B cell (primary cell): ENCODE measurements at regions not wholly inside any gene's neighbourhood (a gene's known extent, or its start where the extent isn't known, plus 50 kb on each side); places are given as distances from the start of the nearest gene placed in this dataset.

ENCODE experiments used
- ATAC-seq: fragments of 200-7000 bp; cut with Tn5 transposase; one replicate; pipeline ENCODE4 v1.10.0; 2021; ENCODE audit warnings: low read depth, mild to moderate bottlenecking, moderate number of reproducible peaks, moderate library complexity
- CTCF ChIA-PET: fragments of 350-600 bp; sonication (Branson Sonifier 250); formaldehyde crosslinking; loops from one replicate; lab custom pipeline; 2021; ENCODE audit warnings: antibody characterized with exemption, inconsistent platforms; lab: Charles Lee
- POLR2A ChIA-PET: fragments of 350-600 bp; sonication (Branson Sonifier 250); formaldehyde crosslinking; loops from one replicate; lab custom pipeline; 2021; ENCODE audit warnings: antibody characterized with exemption; lab: Charles Lee
- DNase-seq: peaks from one replicate; pipeline ENCODE4 v3.0.0; 2013
- H2AFZ ChIP-seq: 2 replicates; pipeline ENCODE4 v1.6.1; 2012; ENCODE audit warnings: mild to moderate bottlenecking, low read depth, low read length; ENCODE audit not compliant: insufficient read depth, poor library complexity, severe bottlenecking
- H3K27ac ChIP-seq, 2 donors: 1 replicate in 1 of 2; 2 replicates in 1 of 2; pipeline ENCODE4 v1.5.1; 2012 to 2013; ENCODE audit warnings: low read length in 2 of 2, mild to moderate bottlenecking in 2 of 2, moderate library complexity in 1 of 2
- H3K27me3 ChIP-seq, 4 experiments: fragments of 200-600 bp in 1 of 4; sonication (generic) in 1 of 4; replicated peaks in 1 of 4; 1 replicate in 2 of 4; 2 replicates in 2 of 4; pipeline versions ENCODE4 v1.6.1 to v1.7.0; 2013 to 2016; ENCODE audit warnings: low read length in 3 of 4, mild to moderate bottlenecking in 2 of 4, mixed read lengths in 1 of 4, moderate library complexity in 1 of 4; ENCODE audit not compliant: insufficient read depth in 4 of 4, control insufficient read depth in 3 of 4; ENCODE audit errors: control extremely low read depth in 1 of 4
- H3K36me3 ChIP-seq, 2 experiments: replicated peaks in 1 of 2; 1 replicate in 1 of 2; 2 replicates in 1 of 2; pipeline versions ENCODE4 v1.6.1 to v1.7.1; 2013; ENCODE audit warnings: low read length in 1 of 2; ENCODE audit not compliant: insufficient read depth in 2 of 2, control insufficient read depth in 1 of 2; ENCODE audit errors: control extremely low read depth in 1 of 2, extremely low read depth in 1 of 2
- H3K4me1 ChIP-seq, 2 donors: fragments of 200-600 bp in 1 of 2; sonication (generic) in 1 of 2; 1 replicate in 1 of 2; 2 replicates in 1 of 2; pipeline versions ENCODE4 v1.5.1 to v1.6.1; 2013 to 2017; ENCODE audit warnings: low read length in 2 of 2; ENCODE audit not compliant: control insufficient read depth in 2 of 2, insufficient read depth in 2 of 2
- H3K4me2 ChIP-seq: replicated peaks from 2 replicates; pipeline ENCODE3; 2012; ENCODE audit warnings: mild to moderate bottlenecking, low read depth, low read length; ENCODE audit not compliant: poor library complexity, severe bottlenecking
- H3K4me3 ChIP-seq, 5 experiments: fragments of 200-600 bp in 1 of 5; sonication (generic) in 1 of 5; 1 replicate in 3 of 5; 2 replicates in 2 of 5; pipeline versions ENCODE4 v1.5.1 to v1.7.0; 2011 to 2016; ENCODE audit warnings: low read length in 4 of 5, mild to moderate bottlenecking in 4 of 5, low read depth in 2 of 5, control low read depth in 1 of 5, moderate library complexity in 1 of 5; ENCODE audit not compliant: insufficient read depth in 1 of 5; ENCODE audit errors: control extremely low read depth in 1 of 5, extremely low read depth in 1 of 5
- H3K79me2 ChIP-seq: fragments of 200-600 bp; sonication (generic); one replicate; pipeline ENCODE4 v1.6.0; 2016; ENCODE audit warnings: low read length; ENCODE audit not compliant: control insufficient read depth, insufficient read depth
- H3K9ac ChIP-seq: fragments of 200-600 bp; sonication (generic); 2 replicates; pipeline ENCODE4 v1.6.1; 2017; ENCODE audit warnings: mild to moderate bottlenecking, low read length, moderate library complexity
- H3K9me3 ChIP-seq, 3 donors: one replicate each; pipeline versions ENCODE4 v1.6.1 to v1.7.1; 2013; ENCODE audit warnings: low read length in 2 of 3; ENCODE audit not compliant: control insufficient read depth in 2 of 3, insufficient read depth in 1 of 3; ENCODE audit errors: control extremely low read depth in 1 of 3
- H4K20me1 ChIP-seq: 2 replicates; pipeline ENCODE4 v1.6.0; 2012; ENCODE audit warnings: mild to moderate bottlenecking, low read length; ENCODE audit not compliant: insufficient read depth, control insufficient read depth, poor library complexity, severe bottlenecking
- H3K27ac Mint-ChIP-seq: one replicate; pipeline ENCODE4 v1.8.0; 2021; ENCODE audit warnings: mixed read lengths
- H3K27me3 Mint-ChIP-seq: one replicate; pipeline ENCODE4 v1.8.0; 2021; ENCODE audit warnings: mixed read lengths
- H3K4me1 Mint-ChIP-seq: one replicate; pipeline ENCODE4 v1.8.0; 2021; ENCODE audit warnings: mixed read lengths
- H3K4me3 Mint-ChIP-seq: one replicate; pipeline ENCODE4 v1.8.0; 2021; ENCODE audit warnings: mixed read lengths
- H3K9me3 Mint-ChIP-seq: one replicate; pipeline ENCODE4 v1.8.0; 2022; ENCODE audit warnings: mixed read lengths; ENCODE audit not compliant: insufficient read depth
- EZH2 ChIP-seq: IDR thresholded peaks from 2 replicates; pipeline ENCODE4 v1.6.1; 2012; ENCODE audit warnings: borderline replicate concordance, low read depth, mild to moderate bottlenecking, moderate library complexity, low read length; ENCODE audit not compliant: insufficient read depth, poor library complexity, severe bottlenecking
- WGBS: methylation state at CpG from one replicate; pipeline ENCODE4 v1.1.5; 2013; ENCODE audit warnings: missing lambda C conversion rate; ENCODE audit not compliant: insufficient coverage; 5-methylcytosine and 5-hydroxymethylcytosine counted together
- intact Hi-C: fragments of 100-400 bp; cut with micrococcal nuclease; formaldehyde crosslinking; loops from one replicate; pipeline ENCODE4 v1.10.0; 2022
- TF ChIP-seq, protein P1 (sequence below): fragments of 200-600 bp; IDR thresholded peaks from one replicate; pipeline ENCODE4 v1.8.0; 2022; ENCODE audit warnings: antibody characterized with exemption, mild to moderate bottlenecking

DNA sequence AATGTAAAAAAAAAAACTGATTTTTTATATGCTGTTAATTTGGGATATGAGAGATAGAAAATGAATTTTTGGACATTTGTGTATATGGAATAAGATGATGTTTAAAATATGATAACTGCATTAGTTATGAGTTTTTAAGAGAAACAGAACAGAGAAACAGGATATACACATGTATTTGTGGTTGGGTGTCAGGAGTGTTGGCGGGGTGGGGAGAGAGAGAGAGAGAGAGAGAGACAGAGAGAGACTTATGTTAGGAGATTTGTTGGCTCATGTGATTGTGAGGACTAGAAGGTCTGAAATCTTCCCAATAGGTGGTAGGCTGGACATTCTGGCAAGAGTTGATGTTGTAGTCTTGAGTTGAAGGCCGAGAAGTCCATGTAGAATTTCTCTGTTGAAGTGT is 1121.6 kb upstream of the GBE1 start:
- Histone ChIP-seq H3K4me1 (no peaks in the 10 kb centered on the region), H3K27me3 (no peaks in the 10 kb centered on the region), H3K9ac (no peak overlapping the region), H2AFZ (no peak overlapping the region), H4K20me1 (no peaks in the 10 kb centered on the region), H3K4me3 (no peak overlapping the region), H3K4me2 (no peak overlapping the region), H3K27ac (no peak overlapping the region), H3K36me3 (no peaks in the 10 kb centered on the region), H3K9me3 (no peaks in the 10 kb centered on the region), H3K79me2 (no peaks in the 10 kb centered on the region)
- ATAC-seq (no peak), DNase-seq (no peak)
- intact Hi-C loops: no loop called here
- WGBS: 55% methylated on average over 1 of the region's 2 CpGs
- ChIA-PET CTCF (no interaction called here), POLR2A (no interaction called here)
- TF ChIP-seq EZH2: no peak
- TF ChIP-seq, protein P1, sequence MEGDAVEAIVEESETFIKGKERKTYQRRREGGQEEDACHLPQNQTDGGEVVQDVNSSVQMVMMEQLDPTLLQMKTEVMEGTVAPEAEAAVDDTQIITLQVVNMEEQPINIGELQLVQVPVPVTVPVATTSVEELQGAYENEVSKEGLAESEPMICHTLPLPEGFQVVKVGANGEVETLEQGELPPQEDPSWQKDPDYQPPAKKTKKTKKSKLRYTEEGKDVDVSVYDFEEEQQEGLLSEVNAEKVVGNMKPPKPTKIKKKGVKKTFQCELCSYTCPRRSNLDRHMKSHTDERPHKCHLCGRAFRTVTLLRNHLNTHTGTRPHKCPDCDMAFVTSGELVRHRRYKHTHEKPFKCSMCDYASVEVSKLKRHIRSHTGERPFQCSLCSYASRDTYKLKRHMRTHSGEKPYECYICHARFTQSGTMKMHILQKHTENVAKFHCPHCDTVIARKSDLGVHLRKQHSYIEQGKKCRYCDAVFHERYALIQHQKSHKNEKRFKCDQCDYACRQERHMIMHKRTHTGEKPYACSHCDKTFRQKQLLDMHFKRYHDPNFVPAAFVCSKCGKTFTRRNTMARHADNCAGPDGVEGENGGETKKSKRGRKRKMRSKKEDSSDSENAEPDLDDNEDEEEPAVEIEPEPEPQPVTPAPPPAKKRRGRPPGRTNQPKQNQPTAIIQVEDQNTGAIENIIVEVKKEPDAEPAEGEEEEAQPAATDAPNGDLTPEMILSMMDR: no peak
- H3K27me3 Mint-ChIP-seq: no peaks in the 10 kb centered on the region
- H3K27ac Mint-ChIP-seq: no peak overlapping the region
- no peaks in the 10 kb centered on the region for H3K4me1 Mint-ChIP-seq
- no peaks in the 10 kb centered on the region for H3K9me3 Mint-ChIP-seq
- H3K4me3 Mint-ChIP-seq: no peak overlapping the region

DNA sequence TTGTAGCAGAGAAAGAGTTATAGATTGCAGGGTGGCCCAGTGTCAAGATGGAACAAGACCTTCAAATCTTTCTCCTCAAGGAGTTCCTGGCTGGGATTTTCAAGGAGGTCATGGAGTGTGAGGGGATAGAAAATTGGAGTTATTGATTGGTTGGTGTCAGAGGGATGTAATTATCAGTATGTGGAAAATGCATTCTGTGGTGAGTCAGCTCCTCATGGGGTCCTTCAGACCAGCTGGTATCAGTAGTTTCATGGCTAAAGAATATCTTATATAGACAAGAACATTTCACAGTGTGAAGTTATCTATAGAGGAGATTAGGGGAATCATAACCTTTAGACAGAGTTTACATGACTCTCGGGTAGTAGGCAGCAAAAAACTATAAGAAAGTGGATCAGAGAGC is 1114.0 kb upstream of the GBE1 start:
- Histone ChIP-seq H3K9ac (no peak overlapping the region), H3K4me2 (no peak overlapping the region), H3K36me3 (no peaks in the 10 kb centered on the region), H3K4me3 (no peak overlapping the region), H3K27ac (no peak overlapping the region), H3K4me1 (no peaks in the 10 kb centered on the region), H2AFZ (no peak overlapping the region), H3K79me2 (no peaks in the 10 kb centered on the region), H4K20me1 (no peaks in the 10 kb centered on the region), H3K9me3 (no peaks in the 10 kb centered on the region), H3K27me3 (no peaks in the 10 kb centered on the region)
- Mint-ChIP-seq H3K27me3 (no peaks in the 10 kb centered on the region), H3K9me3 (peaks cover 6% of the 10 kb centered on the region), H3K4me3 (no peak overlapping the region), H3K4me1 (no peaks in the 10 kb centered on the region), H3K27ac (no peak overlapping the region)
- CTCF ChIA-PET: no interaction called here
- DNase-seq (no peak), ATAC-seq (no peak)
- POLR2A ChIA-PET: no interaction called here
- intact Hi-C loops: no loop called here
- WGBS: no CpG with 5 or more reads among the region's 1 CpG
- TF ChIP-seq, protein P1: no peak
- TF ChIP-seq EZH2: no peak
